ENCODE measurements at regions not wholly inside any gene's neighbourhood (a gene's known extent, or its start where the extent isn't known, plus 50 kb on each side); places are given as distances from the start of the nearest gene placed in this dataset.

GRCh38 chr2:126358122-126358521, 297.8 kb upstream of the GYPC start:
- TF ChIP-seq CTCF (IDR thresholded peaks at IDR 0.05) = no peak
- TF ChIP-seq EZH2 (IDR thresholded peaks at IDR 0.05; ENCODE audit: borderline replicate concordance, insufficient read depth, low read depth, low read length, poor library complexity, severe bottlenecking) = no peak
